WTC11 (cell line): ENCODE measurements at regions not wholly inside any gene's neighbourhood (a gene's known extent, or its start where the extent isn't known, plus 50 kb on each side); places are given as distances from the start of the nearest gene placed in this dataset.
A peak's percentile ranks its signal among the peaks of the same experiment; 100 is the strongest.

ENCODE experiments used
- ATAC-seq: fragments of 200-7000 bp; cut with Tn5 transposase; 2 replicates; pipeline ENCODE4 v1.10.0; 2021; ENCODE audit warnings: mild to moderate bottlenecking, moderate library complexity
- CTCF ChIA-PET: fragments of 300-600 bp; sonication (Branson Sonifier 250); formaldehyde crosslinking; loops from one replicate; lab custom pipeline; 2021; ENCODE audit warnings: antibody characterized with exemption; lab: Charles Lee
- POLR2A ChIA-PET: fragments of 350-600 bp; sonication (Branson Sonifier 250); formaldehyde crosslinking; loops from one replicate; lab custom pipeline; 2021; ENCODE audit warnings: antibody characterized with exemption; lab: Charles Lee
- DNase-seq: peaks from one replicate; pipeline ENCODE4 v3.0.0; 2021; ENCODE audit warnings: low spot score
- H3K27ac Mint-ChIP-seq: 2 replicates; pipeline ENCODE4 v1.8.0; 2021; ENCODE audit warnings: mixed read lengths
- H3K27me3 Mint-ChIP-seq: 2 replicates; pipeline ENCODE4 v1.8.0; 2021; ENCODE audit warnings: low read depth, mild to moderate bottlenecking, moderate library complexity, mixed read lengths
- H3K36me3 Mint-ChIP-seq: 2 replicates; pipeline ENCODE4 v1.8.0; 2021; ENCODE audit warnings: mixed read lengths
- H3K4me1 Mint-ChIP-seq: 2 replicates; pipeline ENCODE4 v1.8.0; 2022; ENCODE audit warnings: mixed read lengths
- H3K4me3 Mint-ChIP-seq: 2 replicates; pipeline ENCODE4 v1.8.0; 2021; ENCODE audit warnings: mild to moderate bottlenecking, moderate library complexity, mixed read lengths
- H3K9me3 Mint-ChIP-seq: 2 replicates; pipeline ENCODE4 v1.8.0; 2021; ENCODE audit warnings: mixed read lengths
- ATF3 ChIP-seq: sonication (generic); formaldehyde crosslinking; conservative IDR thresholded peaks from 2 replicates; pipeline ENCODE4 v1.8.1; 2022; ENCODE audit warnings: mild to moderate bottlenecking, missing genetic modification reagents
- E2F5 ChIP-seq: sonication (generic); formaldehyde crosslinking; IDR thresholded peaks from 2 replicates; pipeline ENCODE4 v1.8.1; 2022; ENCODE audit warnings: mild to moderate bottlenecking, moderate library complexity, missing genetic modification reagents
- ETV6 ChIP-seq: sonication (generic); formaldehyde crosslinking; IDR thresholded peaks from 2 replicates; pipeline ENCODE4 v1.8.1; 2022; ENCODE audit warnings: mild to moderate bottlenecking, missing genetic modification reagents
- FOXP1 ChIP-seq: sonication (generic); formaldehyde crosslinking; IDR thresholded peaks from 2 replicates; pipeline ENCODE4 v1.8.0; 2022; ENCODE audit warnings: missing genetic modification reagents, mild to moderate bottlenecking, moderate library complexity, borderline replicate concordance
- GABPB1 ChIP-seq: sonication (generic); formaldehyde crosslinking; IDR thresholded peaks from 2 replicates; pipeline ENCODE4 v1.8.1; 2023; ENCODE audit warnings: mild to moderate bottlenecking, missing genetic modification reagents
- GTF2I ChIP-seq: fragments of 250-450 bp; sonication (Bioruptor Pico); conservative IDR thresholded peaks from 2 replicates; pipeline ENCODE4 v1.4.0; 2021; ENCODE audit warnings: mild to moderate bottlenecking
- NFYB ChIP-seq: sonication (generic); formaldehyde crosslinking; conservative IDR thresholded peaks from 2 replicates; pipeline ENCODE4 v1.8.0; 2022; ENCODE audit warnings: low read depth, missing genetic modification reagents
- NR2C2 ChIP-seq: sonication (generic); formaldehyde crosslinking; IDR thresholded peaks from 2 replicates; pipeline ENCODE4 v1.8.0; 2022; ENCODE audit warnings: mild to moderate bottlenecking, missing genetic modification reagents
- PREB ChIP-seq: sonication (generic); formaldehyde crosslinking; IDR thresholded peaks from 2 replicates; pipeline ENCODE4 v1.8.1; 2022; ENCODE audit warnings: mild to moderate bottlenecking, missing genetic modification reagents, moderate library complexity, borderline replicate concordance
- SOX15 ChIP-seq: fragments of 250-450 bp; sonication (Bioruptor Pico); IDR thresholded peaks from 2 replicates; pipeline ENCODE4 v1.9.0; 2021; ENCODE audit warnings: mild to moderate bottlenecking
- TEAD4 ChIP-seq: sonication (generic); formaldehyde crosslinking; IDR thresholded peaks from 2 replicates; pipeline ENCODE4 v1.8.0; 2022; ENCODE audit warnings: mild to moderate bottlenecking, missing genetic modification reagents
- ZNF219 ChIP-seq: sonication (generic); formaldehyde crosslinking; IDR thresholded peaks from 2 replicates; pipeline ENCODE4 v1.8.0; 2023; ENCODE audit warnings: missing genetic modification reagents, mild to moderate bottlenecking, borderline replicate concordance
- ZNF317 ChIP-seq: sonication (generic); formaldehyde crosslinking; IDR thresholded peaks from 2 replicates; pipeline ENCODE4 v1.8.1; 2023; ENCODE audit warnings: low read depth, mild to moderate bottlenecking, moderate library complexity, missing genetic modification reagents, borderline replicate concordance
- ZNF423 ChIP-seq: fragments of 250-450 bp; sonication (Bioruptor Pico); IDR thresholded peaks from 2 replicates; pipeline ENCODE4 v2.1.2; 2022; ENCODE audit warnings: mild to moderate bottlenecking, moderate library complexity
- ZNF532 ChIP-seq: fragments of 250-450 bp; sonication (Bioruptor Pico); IDR thresholded peaks from 2 replicates; pipeline ENCODE4 v1.9.0; 2021; ENCODE audit warnings: mild to moderate bottlenecking, borderline replicate concordance
- TF ChIP-seq, protein P1 (sequence below): sonication (generic); formaldehyde crosslinking; IDR thresholded peaks from 2 replicates; pipeline ENCODE4 v1.8.1; 2023; ENCODE audit warnings: mild to moderate bottlenecking, missing genetic modification reagents
- TF ChIP-seq, protein P2 (sequence below): fragments of 250-450 bp; sonication (Bioruptor Pico); IDR thresholded peaks from 2 replicates; pipeline ENCODE4 v1.9.0; 2021; ENCODE audit warnings: mild to moderate bottlenecking
- TF ChIP-seq, protein P3 (sequence below): sonication (generic); formaldehyde crosslinking; IDR thresholded peaks from 2 replicates; pipeline ENCODE4 v1.8.1; 2022; ENCODE audit warnings: missing genetic modification reagents, borderline replicate concordance
- TF ChIP-seq, protein P4 (sequence below): fragments of 250-450 bp; sonication (Bioruptor Pico); IDR thresholded peaks from 2 replicates; pipeline ENCODE4 v2.1.2; 2022; ENCODE audit warnings: mild to moderate bottlenecking, moderate library complexity

DNA sequence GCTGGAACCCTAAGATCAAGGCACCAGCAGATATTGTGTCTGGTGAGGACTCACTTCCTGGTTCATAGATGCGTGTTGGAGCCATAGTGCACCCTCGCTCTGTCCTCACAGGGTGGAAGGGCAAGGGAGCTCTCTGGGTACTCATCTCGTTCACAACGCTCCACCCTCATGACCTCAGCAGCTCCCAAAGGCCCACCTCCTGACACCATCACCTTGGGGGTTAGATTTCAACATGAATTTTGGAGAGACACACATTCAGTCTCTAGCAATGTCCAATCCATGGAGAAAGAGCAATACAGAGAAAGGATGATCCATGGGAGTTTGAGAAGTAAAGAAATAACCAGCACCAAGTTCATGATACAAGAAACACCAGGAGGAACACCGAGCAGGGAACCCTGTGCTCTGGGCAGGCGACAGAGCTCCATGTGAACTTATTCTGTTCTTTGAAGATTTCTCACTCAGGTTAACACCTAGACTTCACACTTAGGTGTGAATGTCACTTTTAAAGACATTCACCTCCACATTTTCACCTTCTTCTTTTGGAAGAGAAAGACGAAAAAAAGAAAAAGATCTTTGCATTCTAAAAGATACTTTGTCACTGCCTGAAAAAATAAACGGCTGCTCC lies 171.8 kb upstream of the FAM9B start:
- CTCF ChIA-PET = interaction anchor here (1.4 to 2.0 kb wide), 2 partner anchors 25 to 107 kb away, joined by 3 to 9 read pairs; no protein-coding TSS in a partner anchor
- no peak for DNase-seq
- no peaks in the 10 kb centered on the region for H3K36me3 Mint-ChIP-seq
- H3K4me3 Mint-ChIP-seq = no peak overlapping the region
- POLR2A ChIA-PET = no interaction called here
- H3K4me1 Mint-ChIP-seq = peaks cover 21% of the 10 kb centered on the region
- no peaks in the 10 kb centered on the region for H3K9me3 Mint-ChIP-seq
- H3K27me3 Mint-ChIP-seq = no peaks in the 10 kb centered on the region; the same call in 1 of the 2 replicates
- no peak for ATAC-seq
- H3K27ac Mint-ChIP-seq = no peak overlapping the region; the same call in 1 of the 2 replicates
- TF ChIP-seq ZNF317 (CRISPR knock-in tag) (no peak), ZNF532 (no peak), GABPB1 (CRISPR knock-in tag) (no peak), FOXP1 (CRISPR knock-in tag) (no peak), PREB (CRISPR knock-in tag) (no peak), NFYB (no peak), TEAD4 (CRISPR knock-in tag) (no peak), ETV6 (CRISPR knock-in tag) (no peak)
- TF ChIP-seq, protein P1, sequence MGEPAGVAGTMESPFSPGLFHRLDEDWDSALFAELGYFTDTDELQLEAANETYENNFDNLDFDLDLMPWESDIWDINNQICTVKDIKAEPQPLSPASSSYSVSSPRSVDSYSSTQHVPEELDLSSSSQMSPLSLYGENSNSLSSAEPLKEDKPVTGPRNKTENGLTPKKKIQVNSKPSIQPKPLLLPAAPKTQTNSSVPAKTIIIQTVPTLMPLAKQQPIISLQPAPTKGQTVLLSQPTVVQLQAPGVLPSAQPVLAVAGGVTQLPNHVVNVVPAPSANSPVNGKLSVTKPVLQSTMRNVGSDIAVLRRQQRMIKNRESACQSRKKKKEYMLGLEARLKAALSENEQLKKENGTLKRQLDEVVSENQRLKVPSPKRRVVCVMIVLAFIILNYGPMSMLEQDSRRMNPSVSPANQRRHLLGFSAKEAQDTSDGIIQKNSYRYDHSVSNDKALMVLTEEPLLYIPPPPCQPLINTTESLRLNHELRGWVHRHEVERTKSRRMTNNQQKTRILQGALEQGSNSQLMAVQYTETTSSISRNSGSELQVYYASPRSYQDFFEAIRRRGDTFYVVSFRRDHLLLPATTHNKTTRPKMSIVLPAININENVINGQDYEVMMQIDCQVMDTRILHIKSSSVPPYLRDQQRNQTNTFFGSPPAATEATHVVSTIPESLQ = no peak
- TF ChIP-seq, protein P2, sequence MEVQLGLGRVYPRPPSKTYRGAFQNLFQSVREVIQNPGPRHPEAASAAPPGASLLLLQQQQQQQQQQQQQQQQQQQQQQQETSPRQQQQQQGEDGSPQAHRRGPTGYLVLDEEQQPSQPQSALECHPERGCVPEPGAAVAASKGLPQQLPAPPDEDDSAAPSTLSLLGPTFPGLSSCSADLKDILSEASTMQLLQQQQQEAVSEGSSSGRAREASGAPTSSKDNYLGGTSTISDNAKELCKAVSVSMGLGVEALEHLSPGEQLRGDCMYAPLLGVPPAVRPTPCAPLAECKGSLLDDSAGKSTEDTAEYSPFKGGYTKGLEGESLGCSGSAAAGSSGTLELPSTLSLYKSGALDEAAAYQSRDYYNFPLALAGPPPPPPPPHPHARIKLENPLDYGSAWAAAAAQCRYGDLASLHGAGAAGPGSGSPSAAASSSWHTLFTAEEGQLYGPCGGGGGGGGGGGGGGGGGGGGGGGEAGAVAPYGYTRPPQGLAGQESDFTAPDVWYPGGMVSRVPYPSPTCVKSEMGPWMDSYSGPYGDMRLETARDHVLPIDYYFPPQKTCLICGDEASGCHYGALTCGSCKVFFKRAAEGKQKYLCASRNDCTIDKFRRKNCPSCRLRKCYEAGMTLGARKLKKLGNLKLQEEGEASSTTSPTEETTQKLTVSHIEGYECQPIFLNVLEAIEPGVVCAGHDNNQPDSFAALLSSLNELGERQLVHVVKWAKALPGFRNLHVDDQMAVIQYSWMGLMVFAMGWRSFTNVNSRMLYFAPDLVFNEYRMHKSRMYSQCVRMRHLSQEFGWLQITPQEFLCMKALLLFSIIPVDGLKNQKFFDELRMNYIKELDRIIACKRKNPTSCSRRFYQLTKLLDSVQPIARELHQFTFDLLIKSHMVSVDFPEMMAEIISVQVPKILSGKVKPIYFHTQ (CRISPR knock-in tag) = no peak
- TF ChIP-seq, protein P3, sequence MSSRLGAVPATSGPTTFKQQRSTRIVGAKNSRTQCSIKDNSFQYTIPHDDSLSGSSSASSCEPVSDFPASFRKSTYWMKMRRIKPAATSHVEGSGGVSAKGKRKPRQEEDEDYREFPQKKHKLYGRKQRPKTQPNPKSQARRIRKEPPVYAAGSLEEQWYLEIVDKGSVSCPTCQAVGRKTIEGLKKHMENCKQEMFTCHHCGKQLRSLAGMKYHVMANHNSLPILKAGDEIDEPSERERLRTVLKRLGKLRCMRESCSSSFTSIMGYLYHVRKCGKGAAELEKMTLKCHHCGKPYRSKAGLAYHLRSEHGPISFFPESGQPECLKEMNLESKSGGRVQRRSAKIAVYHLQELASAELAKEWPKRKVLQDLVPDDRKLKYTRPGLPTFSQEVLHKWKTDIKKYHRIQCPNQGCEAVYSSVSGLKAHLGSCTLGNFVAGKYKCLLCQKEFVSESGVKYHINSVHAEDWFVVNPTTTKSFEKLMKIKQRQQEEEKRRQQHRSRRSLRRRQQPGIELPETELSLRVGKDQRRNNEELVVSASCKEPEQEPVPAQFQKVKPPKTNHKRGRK = no peak

DNA sequence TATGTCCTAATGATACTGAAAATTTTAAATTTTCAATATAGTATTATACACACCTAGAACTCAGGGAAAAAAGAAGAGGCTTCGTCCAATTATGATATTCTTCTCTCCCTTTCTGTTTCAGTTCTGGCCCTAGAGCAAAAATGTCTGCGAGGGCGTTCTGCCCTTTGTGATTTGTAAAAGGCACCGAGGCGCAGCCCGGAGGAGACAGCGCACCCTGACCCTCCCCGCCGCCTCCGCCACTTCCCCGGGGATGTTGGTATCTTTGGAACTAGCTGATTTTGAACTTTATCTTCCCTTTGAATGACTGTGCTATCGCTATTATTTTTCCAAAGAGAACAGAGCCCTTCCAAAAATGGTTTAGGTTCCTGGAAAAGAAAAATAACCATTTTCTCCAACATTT lies 173.2 kb upstream of the FAM9B start:
- ATAC-seq (no peak), DNase-seq (no peak)
- Mint-ChIP-seq H3K4me1 (peaks cover 21% of the 10 kb centered on the region), H3K27ac (no peak overlapping the region), H3K9me3 (no peaks in the 10 kb centered on the region), H3K27me3 (no peaks in the 10 kb centered on the region; the same call in 1 of the 2 replicates), H3K4me3 (peak overlapping the region; percentile 24; the same call in 1 of the 2 replicates), H3K36me3 (no peaks in the 10 kb centered on the region)
- CTCF ChIA-PET = interaction anchor here (2.0 kb wide), 1 partner anchor 106 kb away, joined by 9 read pairs; no protein-coding TSS in a partner anchor
- POLR2A ChIA-PET = interaction anchor here (0.7 kb wide), 1 partner anchor 98 kb away, joined by 4 read pairs; no protein-coding TSS in a partner anchor
- no peak for TF ChIP-seq NR2C2 (CRISPR knock-in tag)
- TF ChIP-seq ZNF423 (CRISPR knock-in tag) = no peak
- no peak for TF ChIP-seq E2F5 (CRISPR knock-in tag)
- no peak for TF ChIP-seq ATF3 (CRISPR knock-in tag)
- TF ChIP-seq, protein P4, sequence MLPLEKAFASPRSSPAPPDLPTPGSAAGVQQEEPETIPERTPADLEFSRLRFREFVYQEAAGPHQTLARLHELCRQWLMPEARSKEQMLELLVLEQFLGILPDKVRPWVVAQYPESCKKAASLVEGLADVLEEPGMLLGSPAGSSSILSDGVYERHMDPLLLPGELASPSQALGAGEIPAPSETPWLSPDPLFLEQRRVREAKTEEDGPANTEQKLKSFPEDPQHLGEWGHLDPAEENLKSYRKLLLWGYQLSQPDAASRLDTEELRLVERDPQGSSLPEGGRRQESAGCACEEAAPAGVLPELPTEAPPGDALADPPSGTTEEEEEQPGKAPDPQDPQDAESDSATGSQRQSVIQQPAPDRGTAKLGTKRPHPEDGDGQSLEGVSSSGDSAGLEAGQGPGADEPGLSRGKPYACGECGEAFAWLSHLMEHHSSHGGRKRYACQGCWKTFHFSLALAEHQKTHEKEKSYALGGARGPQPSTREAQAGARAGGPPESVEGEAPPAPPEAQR (CRISPR knock-in tag) = no peak
- TF ChIP-seq ZNF219 (CRISPR knock-in tag) = no peak
- TF ChIP-seq ETV6 (CRISPR knock-in tag) = no peak
- TF ChIP-seq GTF2I (CRISPR knock-in tag) = no peak
- no peak for TF ChIP-seq SOX15 (CRISPR knock-in tag)
